HFFc6 (cell line): ENCODE measurements at regions not wholly inside any gene's neighbourhood (a gene's known extent, or its start where the extent isn't known, plus 50 kb on each side); places are given as distances from the start of the nearest gene placed in this dataset.

Experiments
- DNase-seq: peaks from one replicate; pipeline ENCODE4 v3.0.0-alpha.2; 2018
- H3K27ac Mint-ChIP-seq: 2 replicates; pipeline ENCODE4 v1.8.0; 2020; ENCODE audit warnings: mild to moderate bottlenecking, mixed read lengths
- H3K27me3 Mint-ChIP-seq: 2 replicates; pipeline ENCODE4 v1.8.0; 2021; ENCODE audit warnings: mild to moderate bottlenecking, moderate library complexity, mixed read lengths; ENCODE audit not compliant: insufficient read depth
- H3K36me3 Mint-ChIP-seq: 2 replicates; pipeline ENCODE4 v1.8.0; 2021; ENCODE audit warnings: low read depth, mixed read lengths
- H3K4me1 Mint-ChIP-seq: 2 replicates; pipeline ENCODE4 v1.8.0; 2020; ENCODE audit warnings: low read depth, mixed read lengths
- H3K4me3 Mint-ChIP-seq: 2 replicates; pipeline ENCODE4 v1.8.0; 2020; ENCODE audit warnings: mild to moderate bottlenecking, moderate library complexity, mixed read lengths
- H3K9me3 Mint-ChIP-seq: 2 replicates; pipeline ENCODE4 v1.8.0; 2020; ENCODE audit warnings: mild to moderate bottlenecking, mixed read lengths
- TF ChIP-seq, protein P1 (sequence below): fragments of 200-600 bp; sonication (generic); IDR thresholded peaks from 2 replicates; pipeline ENCODE4 v1.5.0; 2021; ENCODE audit warnings: antibody characterized with exemption, mild to moderate bottlenecking

DNA sequence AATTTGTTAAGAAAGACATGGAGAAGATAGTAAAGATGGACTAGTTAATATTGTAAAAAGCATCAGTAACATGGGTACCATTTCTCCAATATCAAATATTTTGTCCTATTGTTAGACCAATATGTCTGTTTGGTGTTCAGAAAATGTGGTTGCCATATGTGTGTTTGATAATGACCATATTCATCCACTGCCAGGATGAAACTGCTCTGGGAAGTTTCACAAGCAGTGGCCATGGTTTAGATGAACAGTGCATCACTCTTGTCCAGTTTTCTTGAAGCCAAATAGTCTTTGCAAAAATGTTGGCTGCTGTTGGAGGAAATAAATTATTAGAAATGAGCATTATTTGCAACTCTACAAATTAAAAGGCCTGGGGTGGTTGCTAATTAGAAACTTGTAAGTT lies 333.8 kb downstream of the NUF2 start:
- TF ChIP-seq, protein P1, sequence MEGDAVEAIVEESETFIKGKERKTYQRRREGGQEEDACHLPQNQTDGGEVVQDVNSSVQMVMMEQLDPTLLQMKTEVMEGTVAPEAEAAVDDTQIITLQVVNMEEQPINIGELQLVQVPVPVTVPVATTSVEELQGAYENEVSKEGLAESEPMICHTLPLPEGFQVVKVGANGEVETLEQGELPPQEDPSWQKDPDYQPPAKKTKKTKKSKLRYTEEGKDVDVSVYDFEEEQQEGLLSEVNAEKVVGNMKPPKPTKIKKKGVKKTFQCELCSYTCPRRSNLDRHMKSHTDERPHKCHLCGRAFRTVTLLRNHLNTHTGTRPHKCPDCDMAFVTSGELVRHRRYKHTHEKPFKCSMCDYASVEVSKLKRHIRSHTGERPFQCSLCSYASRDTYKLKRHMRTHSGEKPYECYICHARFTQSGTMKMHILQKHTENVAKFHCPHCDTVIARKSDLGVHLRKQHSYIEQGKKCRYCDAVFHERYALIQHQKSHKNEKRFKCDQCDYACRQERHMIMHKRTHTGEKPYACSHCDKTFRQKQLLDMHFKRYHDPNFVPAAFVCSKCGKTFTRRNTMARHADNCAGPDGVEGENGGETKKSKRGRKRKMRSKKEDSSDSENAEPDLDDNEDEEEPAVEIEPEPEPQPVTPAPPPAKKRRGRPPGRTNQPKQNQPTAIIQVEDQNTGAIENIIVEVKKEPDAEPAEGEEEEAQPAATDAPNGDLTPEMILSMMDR = no peak
- no peaks in the 10 kb centered on the region for H3K4me1 Mint-ChIP-seq
- no peaks in the 10 kb centered on the region for H3K9me3 Mint-ChIP-seq
- peaks cover 2% of the 10 kb centered on the region; the same call in 1 of the 2 replicates for H3K27me3 Mint-ChIP-seq
- no peaks in the 10 kb centered on the region for H3K36me3 Mint-ChIP-seq
- DNase-seq = no peak
- no peak overlapping the region for H3K4me3 Mint-ChIP-seq
- H3K27ac Mint-ChIP-seq = no peak overlapping the region

DNA sequence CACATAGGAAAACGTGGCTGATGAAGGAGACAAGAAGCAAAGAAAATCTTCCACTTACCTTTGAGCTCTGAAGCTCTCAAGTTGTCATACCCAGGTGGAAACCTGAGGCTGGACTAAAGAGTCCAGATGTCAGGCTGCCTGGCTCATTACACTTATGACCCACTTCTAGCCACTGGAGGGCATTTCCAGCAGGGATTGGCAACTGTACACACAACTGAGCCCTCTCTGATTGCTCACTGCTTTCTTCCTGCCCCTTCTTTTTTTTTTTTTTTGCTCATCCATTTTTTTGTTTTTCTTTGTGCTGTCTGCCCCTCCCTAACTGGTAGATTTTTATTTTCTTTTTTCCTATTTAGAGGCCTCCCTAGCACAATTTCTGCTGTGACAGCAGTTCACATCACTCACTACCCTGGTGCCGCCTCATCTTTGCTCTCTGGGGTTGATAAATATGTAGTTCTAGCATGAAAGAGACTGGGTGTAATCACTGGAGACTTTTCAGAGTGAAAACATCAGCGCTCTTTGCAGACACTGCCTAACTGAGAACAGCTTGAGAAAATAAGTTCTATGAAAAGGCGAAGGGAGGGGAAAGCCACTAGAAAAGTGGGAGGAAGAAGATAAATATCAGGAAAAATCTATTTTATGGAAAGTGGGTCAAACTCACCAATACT lies 334.5 kb downstream of the NUF2 start:
- Mint-ChIP-seq H3K27ac (no peak overlapping the region), H3K27me3 (peaks cover 2% of the 10 kb centered on the region; the same call in 1 of the 2 replicates), H3K4me1 (no peaks in the 10 kb centered on the region), H3K4me3 (no peak overlapping the region), H3K36me3 (no peaks in the 10 kb centered on the region), H3K9me3 (no peaks in the 10 kb centered on the region)
- DNase-seq = no peak
- TF ChIP-seq, protein P1 = no peak

DNA sequence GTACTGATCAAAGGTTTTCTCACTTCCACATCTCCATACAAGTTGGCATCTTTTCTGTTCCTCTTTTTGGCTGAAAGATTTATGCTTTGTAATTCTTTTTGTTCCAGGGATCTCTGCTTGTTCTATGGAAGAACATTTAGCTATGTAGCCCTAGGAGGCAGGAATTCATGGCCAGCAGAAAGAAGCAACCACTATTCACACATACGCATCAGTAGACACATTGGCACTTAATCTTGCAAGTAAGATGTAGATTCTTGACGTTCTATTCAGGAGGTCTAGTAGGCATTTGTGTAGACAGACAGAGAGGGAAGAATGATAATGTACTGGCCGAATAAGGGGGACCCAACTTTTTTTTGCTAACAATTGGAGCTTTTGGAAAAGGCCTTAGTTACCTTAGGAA lies 336.0 kb downstream of the NUF2 start:
- TF ChIP-seq, protein P1 = no peak
- H3K4me3 Mint-ChIP-seq = no peak overlapping the region
- H3K27me3 Mint-ChIP-seq = peaks cover 2% of the 10 kb centered on the region; the same call in 1 of the 2 replicates
- no peak overlapping the region for H3K27ac Mint-ChIP-seq
- peaks cover 2% of the 10 kb centered on the region; the same call in 1 of the 2 replicates for H3K4me1 Mint-ChIP-seq
- no peak for DNase-seq
- H3K36me3 Mint-ChIP-seq = no peaks in the 10 kb centered on the region
- H3K9me3 Mint-ChIP-seq = no peaks in the 10 kb centered on the region

DNA sequence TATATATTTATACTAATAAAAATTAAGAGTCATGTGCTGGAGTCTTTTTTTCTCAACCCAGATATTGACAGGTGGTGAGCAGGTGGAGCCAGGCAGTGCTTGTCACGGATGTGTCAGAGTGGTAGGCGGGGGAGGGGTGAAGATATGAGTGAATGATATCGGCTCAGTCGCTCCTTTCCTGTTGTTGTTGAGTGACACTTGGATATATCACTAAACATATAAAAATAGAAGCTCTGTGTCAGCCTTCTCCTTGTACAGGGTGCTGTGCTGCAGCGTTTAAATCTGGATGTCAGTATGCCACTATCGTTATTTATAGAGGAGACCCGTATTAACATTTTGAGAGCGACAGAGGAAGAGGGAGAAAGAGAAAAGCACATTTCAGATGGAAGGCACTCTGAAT lies 339.6 kb downstream of the NUF2 start:
- Mint-ChIP-seq H3K4me1 (peaks cover 9% of the 10 kb centered on the region; the same call in 1 of the 2 replicates), H3K36me3 (no peaks in the 10 kb centered on the region), H3K4me3 (no peak overlapping the region), H3K27ac (no peak overlapping the region), H3K9me3 (no peaks in the 10 kb centered on the region), H3K27me3 (no peaks in the 10 kb centered on the region)
- no peak for DNase-seq
- TF ChIP-seq, protein P1 = no peak

DNA sequence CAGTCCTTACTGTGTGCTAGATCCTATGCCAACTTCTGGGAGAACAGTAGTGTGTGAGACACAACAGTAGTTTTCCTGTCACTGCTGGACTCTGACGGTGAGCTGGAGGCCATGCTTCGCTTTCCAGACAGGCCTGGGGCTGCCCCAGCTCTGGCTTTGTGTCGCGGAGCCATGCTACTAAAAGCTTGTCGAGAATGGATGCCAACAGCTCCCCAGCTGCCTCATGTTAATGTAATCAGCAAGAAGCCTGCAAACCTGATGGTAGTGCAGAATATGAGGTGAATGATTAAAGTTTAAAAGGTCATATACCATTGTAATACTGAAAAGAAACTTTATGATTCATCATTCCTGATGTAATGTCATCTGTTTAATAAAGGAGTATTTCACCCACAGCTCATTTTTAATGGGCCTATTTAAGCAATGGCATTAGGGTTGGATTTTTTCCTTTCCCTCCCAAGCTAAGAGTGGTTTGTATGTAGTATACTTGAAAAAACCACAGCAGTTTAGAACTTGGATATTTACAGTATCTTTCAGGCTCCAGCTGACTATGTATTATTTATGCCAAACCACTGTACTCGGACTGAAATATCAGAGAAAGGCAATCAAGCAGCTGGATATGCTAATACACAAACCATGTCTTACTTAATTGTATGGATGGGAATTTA lies 343.0 kb downstream of the NUF2 start:
- peaks cover 17% of the 10 kb centered on the region; the same call in 1 of the 2 replicates for H3K4me1 Mint-ChIP-seq
- H3K27ac Mint-ChIP-seq = no peak overlapping the region
- no peaks in the 10 kb centered on the region for H3K36me3 Mint-ChIP-seq
- TF ChIP-seq, protein P1 = no peak
- H3K9me3 Mint-ChIP-seq = no peaks in the 10 kb centered on the region
- no peak for DNase-seq
- H3K4me3 Mint-ChIP-seq = no peak overlapping the region
- H3K27me3 Mint-ChIP-seq = no peaks in the 10 kb centered on the region
